K562 (cell line): ENCODE measurements at regions not wholly inside any gene's neighbourhood (a gene's known extent, or its start where the extent isn't known, plus 50 kb on each side); places are given as distances from the start of the nearest gene placed in this dataset.

Source experiments
- ATAC-seq: fragments of 200-7000 bp; cut with Tn5 transposase; 3 replicates; pipeline ENCODE4 v1.9.1; 2020; ENCODE audit warnings: moderate library complexity
- BruUV-seq: library from RNA; stranded (reverse); fragments of 400-500 nt; replicated peaks from 2 replicates; lab custom pipeline; 2021; lab: Mats Ljungman, UMichigan
- CTCF ChIA-PET: fragments of 300-600 bp; formaldehyde crosslinking; extraction: SDS; loops from one replicate; lab custom pipeline; 2021; ENCODE audit warnings: low intra/inter-chr PET ratio; lab: Yijun Ruan, JAX
- POLR2A ChIA-PET: fragments of 300-600, 350-650 bp; sonication (Branson Sonifier 250); formaldehyde crosslinking; extraction: SDS; loops from one replicate; lab custom pipeline; 2021; ENCODE audit warnings: antibody characterized with exemption, inconsistent platforms; lab: Yijun Ruan, JAX
- DNase-seq, 4 experiments: peaks; one replicate each; pipeline versions ENCODE4 v3.0.0 to v3.0.0-alpha.2; 2011 to 2018; ENCODE audit warnings: low spot score in 3 of 4, mixed read lengths in 3 of 4; ENCODE audit errors: extremely low read depth in 1 of 4
- FAIRE-seq: peaks from 2 replicates; lab custom pipeline; 2011; peaks lifted over from hg19 to GRCh38; lab: Jason Lieb, UNC
- H2AFZ ChIP-seq: 2 replicates; pipeline ENCODE4 v1.6.0; 2011; ENCODE audit warnings: low read depth, low read length, control low read depth, inconsistent platforms
- H3K27ac ChIP-seq: fragments of 200-600 bp; 3 replicates; pipeline ENCODE4 v1.8.0; 2011; ENCODE audit warnings: low read depth, mild to moderate bottlenecking, control low read depth, inconsistent platforms, low read length, moderate library complexity, mixed read lengths; ENCODE audit errors: extremely low read depth
- H3K27me3 ChIP-seq, 2 experiments: fragments of 300-600 bp in 1 of 2; 2 replicates in 1 of 2; 3 replicates in 1 of 2; pipeline versions ENCODE4 v1.6.0 to v1.8.0; 2011; ENCODE audit warnings: inconsistent platforms in 2 of 2, low read length in 2 of 2, mild to moderate bottlenecking in 1 of 2, mixed read lengths in 1 of 2, moderate library complexity in 1 of 2; ENCODE audit not compliant: control insufficient read depth in 2 of 2, insufficient read depth in 2 of 2
- H3K36me3 ChIP-seq: fragments of 300-600 bp; 3 replicates; pipeline ENCODE4 v1.8.0; 2011; ENCODE audit warnings: mild to moderate bottlenecking, low read length, inconsistent platforms; ENCODE audit not compliant: control insufficient read depth, insufficient read depth
- H3K4me1 ChIP-seq, 2 experiments: fragments of 200-600 bp in 1 of 2; replicated peaks in 1 of 2; 2 replicates in 1 of 2; 3 replicates in 1 of 2; pipeline versions ENCODE4 v1.5.1 to v1.8.0; 2011; ENCODE audit warnings: inconsistent platforms in 2 of 2, low read length in 2 of 2, mild to moderate bottlenecking in 1 of 2, mixed read lengths in 1 of 2, moderate library complexity in 1 of 2; ENCODE audit not compliant: control insufficient read depth in 2 of 2, insufficient read depth in 2 of 2
- H3K4me2 ChIP-seq: 2 replicates; pipeline ENCODE4 v1.6.1; 2011; ENCODE audit warnings: low read length, control low read depth, inconsistent platforms, mixed read lengths; ENCODE audit not compliant: insufficient read depth
- H3K4me3 ChIP-seq: fragments of 200-600 bp; sonication (generic), shearing (Covaris generic); 2 replicates; pipeline ENCODE4 v1.5.1; 2016; ENCODE audit warnings: control low read depth, inconsistent platforms
- H3K79me2 ChIP-seq: fragments of 200-600 bp; 3 replicates; pipeline ENCODE4 v1.8.0; 2011; ENCODE audit warnings: low read length, inconsistent platforms; ENCODE audit not compliant: control insufficient read depth, insufficient read depth
- H3K9ac ChIP-seq, 2 experiments: 2 replicates each; pipeline versions ENCODE4 v1.6.0 to v1.6.1; 2011; ENCODE audit warnings: low read depth in 2 of 2, low read length in 2 of 2, control low read depth in 1 of 2, inconsistent platforms in 1 of 2, mild to moderate bottlenecking in 1 of 2, mixed read lengths in 1 of 2; ENCODE audit not compliant: insufficient read depth in 1 of 2
- H3K9me1 ChIP-seq: one replicate; pipeline ENCODE4 v1.6.0; 2011; ENCODE audit warnings: inconsistent platforms, mild to moderate bottlenecking, low read length, moderate library complexity; ENCODE audit not compliant: control insufficient read depth, insufficient read depth
- H3K9me3 ChIP-seq: replicated peaks from 2 replicates; pipeline ENCODE4 v1.5.1; 2011; ENCODE audit warnings: low read depth, low read length, inconsistent platforms; ENCODE audit not compliant: control insufficient read depth, insufficient read depth
- H4K20me1 ChIP-seq: replicated peaks from 2 replicates; pipeline ENCODE4 v1.6.1; 2011; ENCODE audit warnings: low read length, inconsistent platforms, mixed read lengths; ENCODE audit not compliant: control insufficient read depth, insufficient read depth
- CCAR2 ChIP-seq: fragments of 200-400 bp; formaldehyde crosslinking; IDR thresholded peaks from 2 replicates; pipeline ENCODE4 v1.6.1; 2017; ENCODE audit warnings: mild to moderate bottlenecking, low read depth, low read length
- FOXP4 ChIP-seq: sonication (generic); formaldehyde crosslinking; IDR thresholded peaks from 2 replicates; pipeline ENCODE4 v1.8.0; 2022; ENCODE audit warnings: mild to moderate bottlenecking, missing genetic modification reagents, borderline replicate concordance
- WGBS: fragments of 100-300 bp; shearing (Covaris generic); methylation state at CpG from one replicate; pipeline ENCODE4 v1.1.6; 2016; ENCODE audit warnings: low coverage, mixed read lengths; ENCODE audit not compliant: insufficient coverage; ENCODE audit errors: missing lambda C conversion rate; 5-methylcytosine and 5-hydroxymethylcytosine counted together
- in situ Hi-C: fragments of 300-500 bp; cut with MboI; formaldehyde crosslinking; loops from 4 replicates; pipeline ENCODE4 v1.15.0; 2018; ENCODE audit warnings: inconsistent platforms, mixed read lengths
- intact Hi-C: fragments of 100-400 bp; cut with micrococcal nuclease; formaldehyde crosslinking; loops from 2 replicates; pipeline ENCODE4 v1.14.2; 2022

GRCh38 chr1:47532921-47533792, 95.3 kb downstream of the FOXD2 start (continued):
- TF ChIP-seq FOXP4: no peak

- intact Hi-C loops: no loop called here
- no peak overlapping the region for H3K4me2 ChIP-seq
- ATAC-seq (no peak; the same call in 1 of the 3 replicates), FAIRE-seq (no peak), DNase-seq (no peak)
- no peak overlapping the region for H2AFZ ChIP-seq
- ChIA-PET CTCF (no interaction called here), POLR2A (interaction anchor here (0.6 to 0.7 kb wide), 2 partner anchors 30 to 101 kb away, joined by 3 to 4 read pairs; no protein-coding TSS in a partner anchor)
- H3K4me3 ChIP-seq: no peak overlapping the region
- H3K9ac ChIP-seq: no peak overlapping the region
- in situ Hi-C loops: no loop called here
- TF ChIP-seq CCAR2: no peak
- peaks cover 10% of the 10 kb centered on the region for H3K9me3 ChIP-seq
- BruUV-seq: no TSS peak
- peaks cover 0 to 5% of the 10 kb centered on the region in 2 experiments; a peak in 3 of 5 replicates for H3K4me1 ChIP-seq
- H3K79me2 ChIP-seq: no peaks in the 10 kb centered on the region
- H3K27ac ChIP-seq: no peak overlapping the region
- H3K27me3 ChIP-seq: peaks cover 35 to 42% of the 10 kb centered on the region in 2 experiments
- WGBS: under 1% methylated on average over 11 of the region's 12 CpGs
- peaks cover 8% of the 10 kb centered on the region; the same call in 1 of the 2 replicates for H4K20me1 ChIP-seq
- no peaks in the 10 kb centered on the region for H3K9me1 ChIP-seq
- no peaks in the 10 kb centered on the region for H3K36me3 ChIP-seq
Measured at GRCh38 chr1:47533793-47534328, 96.0 kb downstream of the FOXD2 start.
